Nephron (organoid): ENCODE measurements at regions not wholly inside any gene's neighbourhood (a gene's known extent, or its start where the extent isn't known, plus 50 kb on each side); places are given as distances from the start of the nearest gene placed in this dataset.
A peak's percentile ranks its signal among the peaks of the same experiment; 100 is the strongest.

Experiments used
- H3K27ac Mint-ChIP-seq, 3 experiments: 2 replicates each; pipeline ENCODE4 v1.8.0; 2020; ENCODE audit warnings: mixed read lengths in 3 of 3, mild to moderate bottlenecking in 2 of 3, moderate library complexity in 1 of 3
- H3K27me3 Mint-ChIP-seq: 2 replicates; pipeline ENCODE4 v1.8.0; 2021; ENCODE audit warnings: low read depth, mild to moderate bottlenecking, moderate library complexity, mixed read lengths
- H3K36me3 Mint-ChIP-seq: 2 replicates; pipeline ENCODE4 v1.8.0; 2020; ENCODE audit warnings: low read depth, mixed read lengths
- H3K4me1 Mint-ChIP-seq: 2 replicates; pipeline ENCODE4 v1.8.0; 2020; ENCODE audit warnings: mixed read lengths
- H3K4me3 Mint-ChIP-seq, 3 experiments: 2 replicates each; pipeline ENCODE4 v1.8.0; 2020; ENCODE audit warnings: mild to moderate bottlenecking in 3 of 3, mixed read lengths in 3 of 3, moderate library complexity in 2 of 3
- H3K9me3 Mint-ChIP-seq: 2 replicates; pipeline ENCODE4 v1.8.0; 2020; ENCODE audit warnings: mixed read lengths
- TF ChIP-seq, protein P1 (sequence below), 3 experiments: fragments of 200-600 bp; sonication (generic); IDR thresholded peaks; one replicate each; pipeline ENCODE4 v1.5.0; 2021; ENCODE audit warnings: antibody characterized with exemption in 3 of 3; ENCODE audit not compliant: unreplicated experiment in 3 of 3

DNA sequence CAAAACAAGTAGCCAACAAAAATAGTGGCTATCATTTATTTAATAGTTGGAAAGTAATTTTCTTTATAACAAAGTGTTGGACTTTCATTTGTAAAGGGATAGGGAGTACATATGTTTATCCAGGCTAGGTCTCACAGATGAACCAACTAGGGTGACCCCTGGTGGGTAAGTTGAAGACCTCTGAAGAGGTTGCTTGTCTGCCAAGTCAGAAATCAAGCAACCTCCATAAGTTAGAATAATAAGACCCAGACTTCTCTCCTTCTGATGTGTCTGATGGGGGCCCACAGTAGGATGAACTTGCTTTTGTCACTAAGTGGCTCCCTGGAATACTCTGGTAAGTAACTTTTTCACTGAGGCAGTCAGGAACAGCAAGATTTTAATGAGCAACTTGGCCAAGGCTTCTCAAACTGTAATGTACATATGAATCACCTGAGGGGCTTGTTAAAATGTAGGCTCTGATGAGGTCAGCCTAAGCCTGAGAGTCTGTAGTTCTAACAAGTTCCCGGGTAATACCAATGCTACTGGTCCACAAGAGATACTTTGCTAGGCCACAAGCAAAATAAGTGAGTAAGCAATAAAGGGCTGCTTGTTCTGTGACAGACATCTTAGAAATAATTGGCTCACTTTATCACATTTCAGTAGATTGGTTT, 319.6 kb downstream of the PIK3C3 start:
- Mint-ChIP-seq H3K4me1 (no peaks in the 10 kb centered on the region), H3K27me3 (no peaks in the 10 kb centered on the region), H3K4me3 (no peak overlapping the region), H3K9me3 (no peaks in the 10 kb centered on the region), H3K27ac (peak overlapping the region in 2 of 3 experiments; percentile 10 to 77), H3K36me3 (no peaks in the 10 kb centered on the region)
- TF ChIP-seq, protein P1, sequence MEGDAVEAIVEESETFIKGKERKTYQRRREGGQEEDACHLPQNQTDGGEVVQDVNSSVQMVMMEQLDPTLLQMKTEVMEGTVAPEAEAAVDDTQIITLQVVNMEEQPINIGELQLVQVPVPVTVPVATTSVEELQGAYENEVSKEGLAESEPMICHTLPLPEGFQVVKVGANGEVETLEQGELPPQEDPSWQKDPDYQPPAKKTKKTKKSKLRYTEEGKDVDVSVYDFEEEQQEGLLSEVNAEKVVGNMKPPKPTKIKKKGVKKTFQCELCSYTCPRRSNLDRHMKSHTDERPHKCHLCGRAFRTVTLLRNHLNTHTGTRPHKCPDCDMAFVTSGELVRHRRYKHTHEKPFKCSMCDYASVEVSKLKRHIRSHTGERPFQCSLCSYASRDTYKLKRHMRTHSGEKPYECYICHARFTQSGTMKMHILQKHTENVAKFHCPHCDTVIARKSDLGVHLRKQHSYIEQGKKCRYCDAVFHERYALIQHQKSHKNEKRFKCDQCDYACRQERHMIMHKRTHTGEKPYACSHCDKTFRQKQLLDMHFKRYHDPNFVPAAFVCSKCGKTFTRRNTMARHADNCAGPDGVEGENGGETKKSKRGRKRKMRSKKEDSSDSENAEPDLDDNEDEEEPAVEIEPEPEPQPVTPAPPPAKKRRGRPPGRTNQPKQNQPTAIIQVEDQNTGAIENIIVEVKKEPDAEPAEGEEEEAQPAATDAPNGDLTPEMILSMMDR (IDR thresholded peaks at IDR 0.05; ENCODE audit: unreplicated experiment in 3 of 3) = peak in 2 of 3 experiments; percentile 24 to 30

DNA sequence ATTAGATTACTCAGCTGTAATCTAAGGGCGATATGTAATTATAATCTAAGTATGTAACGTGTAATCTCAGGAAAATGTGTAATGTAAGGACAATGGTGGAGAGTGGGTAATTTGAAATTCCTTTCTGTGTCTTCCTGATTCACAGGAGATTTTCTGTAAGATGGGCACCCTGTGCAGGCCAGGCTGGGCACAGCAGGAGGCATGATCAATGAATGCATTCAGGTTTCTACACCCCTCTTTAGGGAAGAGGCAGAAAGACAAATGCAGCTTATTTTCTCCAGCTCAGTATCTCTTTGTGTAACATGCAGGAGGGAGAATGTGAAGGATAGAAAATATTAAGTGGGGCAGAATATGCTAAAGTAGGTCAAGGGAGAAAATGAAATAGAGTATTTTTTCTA, 320.1 kb downstream of the PIK3C3 start:
- Mint-ChIP-seq H3K27ac (no peak overlapping the region), H3K9me3 (no peaks in the 10 kb centered on the region), H3K4me3 (no peak overlapping the region), H3K4me1 (no peaks in the 10 kb centered on the region), H3K27me3 (no peaks in the 10 kb centered on the region), H3K36me3 (no peaks in the 10 kb centered on the region)
- TF ChIP-seq, protein P1 (IDR thresholded peaks at IDR 0.05; ENCODE audit: unreplicated experiment in 3 of 3) = no peak

DNA sequence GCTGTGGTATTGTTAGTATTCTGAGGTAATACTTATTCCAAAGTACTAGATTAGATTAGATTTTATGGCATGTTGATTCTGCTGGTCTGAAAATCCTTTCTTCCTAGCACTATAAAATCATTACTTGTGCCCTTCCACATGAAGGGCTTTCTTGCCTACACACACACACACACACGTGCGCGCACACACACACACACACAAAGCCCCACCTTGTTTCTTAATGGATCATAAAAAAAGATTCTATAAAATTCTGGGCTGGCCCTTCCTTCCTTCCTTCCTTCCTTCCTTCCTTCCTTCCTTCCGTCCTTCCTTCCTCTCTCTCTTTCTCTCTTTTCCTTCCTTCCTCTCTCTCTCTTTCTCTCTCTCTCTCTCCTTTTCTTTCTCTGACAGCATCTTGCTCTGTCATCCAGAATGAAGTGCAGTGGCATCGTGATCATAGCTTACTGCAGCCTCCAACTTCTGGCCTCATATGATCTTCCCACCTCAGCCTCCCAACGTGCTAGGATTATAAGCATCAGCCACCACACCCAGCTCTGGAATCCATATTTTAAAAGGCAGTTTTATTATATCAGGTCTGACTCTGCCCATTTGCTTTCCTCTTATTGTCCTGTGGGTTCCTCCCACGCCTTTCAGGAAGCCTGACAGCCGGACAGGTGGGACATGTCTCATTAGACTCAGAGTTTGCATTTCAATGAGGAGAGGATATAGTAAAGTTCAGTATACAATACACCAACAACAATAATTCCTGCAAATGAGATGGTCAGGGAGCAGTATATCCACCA, 321.1 kb downstream of the PIK3C3 start:
- no peaks in the 10 kb centered on the region for H3K27me3 Mint-ChIP-seq

DNA sequence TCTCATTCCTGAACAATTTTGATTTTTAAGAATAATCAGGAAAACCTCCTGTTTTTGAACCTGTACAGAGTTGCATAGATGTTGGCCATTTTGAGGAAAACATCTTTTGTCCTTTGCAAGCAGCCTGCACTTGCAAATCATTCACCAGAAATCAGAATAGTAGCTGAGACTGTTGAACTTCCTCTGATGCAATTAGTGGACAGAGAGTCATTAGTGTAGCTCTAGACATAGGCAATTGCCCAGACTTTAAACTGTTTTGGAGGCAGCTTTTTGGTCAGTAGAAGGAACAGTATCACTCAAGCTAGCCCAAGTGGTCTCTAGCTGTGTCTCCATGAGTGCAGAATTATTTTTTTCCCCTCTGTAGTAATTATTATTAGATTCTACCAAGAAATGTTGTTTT, 326.1 kb downstream of the PIK3C3 start:
- no peaks in the 10 kb centered on the region for H3K4me1 Mint-ChIP-seq
- H3K36me3 Mint-ChIP-seq = no peaks in the 10 kb centered on the region
- no peaks in the 10 kb centered on the region for H3K27me3 Mint-ChIP-seq

More for the DNA sequence above, 321.1 kb downstream of the PIK3C3 start:
- H3K9me3 Mint-ChIP-seq = no peaks in the 10 kb centered on the region
- no peaks in the 10 kb centered on the region for H3K36me3 Mint-ChIP-seq
- no peaks in the 10 kb centered on the region for H3K4me1 Mint-ChIP-seq
- TF ChIP-seq, protein P1 (IDR thresholded peaks at IDR 0.05; ENCODE audit: unreplicated experiment in 3 of 3) = no peak
- peak overlapping the region in 2 of 3 experiments; percentile 59 to 69 for H3K27ac Mint-ChIP-seq
- H3K4me3 Mint-ChIP-seq = no peak overlapping the region

DNA sequence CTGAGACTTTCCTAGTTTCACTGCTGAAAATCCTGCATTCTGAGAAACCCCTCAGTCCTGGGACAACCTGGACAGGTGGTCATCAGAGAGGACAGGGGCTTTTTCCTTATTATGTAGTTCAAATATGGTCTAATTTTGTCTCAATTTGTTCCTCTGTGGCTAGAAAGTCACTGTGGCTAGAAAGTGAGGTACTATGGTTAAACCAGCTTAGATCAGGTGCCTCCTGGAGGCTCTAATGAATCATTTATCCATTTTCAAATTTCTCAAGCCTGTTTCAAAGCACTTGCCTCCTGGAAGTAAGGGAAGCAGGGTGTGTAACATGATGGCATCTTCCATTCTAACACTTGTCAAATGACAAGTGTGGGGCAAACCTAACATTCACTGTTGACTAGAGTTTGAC, 326.8 kb downstream of the PIK3C3 start:
- H3K4me1 Mint-ChIP-seq = no peaks in the 10 kb centered on the region

More for the DNA sequence above, 326.1 kb downstream of the PIK3C3 start:
- TF ChIP-seq, protein P1 (IDR thresholded peaks at IDR 0.05; ENCODE audit: unreplicated experiment in 3 of 3) = no peak
- Mint-ChIP-seq H3K9me3 (no peaks in the 10 kb centered on the region), H3K27ac (no peak overlapping the region), H3K4me3 (no peak overlapping the region)

More for the DNA sequence above, 326.8 kb downstream of the PIK3C3 start:
- no peaks in the 10 kb centered on the region for H3K27me3 Mint-ChIP-seq
- TF ChIP-seq, protein P1 (IDR thresholded peaks at IDR 0.05; ENCODE audit: unreplicated experiment in 3 of 3) = no peak
- H3K4me3 Mint-ChIP-seq = no peak overlapping the region
- H3K27ac Mint-ChIP-seq = no peak overlapping the region
- no peaks in the 10 kb centered on the region for H3K36me3 Mint-ChIP-seq
- no peaks in the 10 kb centered on the region for H3K9me3 Mint-ChIP-seq
